Fibroblast of lung (primary cell): ENCODE measurements at regions not wholly inside any gene's neighbourhood (a gene's known extent, or its start where the extent isn't known, plus 50 kb on each side); places are given as distances from the start of the nearest gene placed in this dataset.

Experiments
- DNase-seq, 2 donors: peaks; one replicate each; pipeline versions ENCODE4 v3.0.0 to v3.0.0-alpha.2; 2010; ENCODE audit warnings: low read depth in 2 of 2
- H2AFZ ChIP-seq: 2 replicates; pipeline ENCODE4 v1.5.1; 2012; ENCODE audit warnings: low read length, control low read depth, inconsistent platforms
- H3K27ac ChIP-seq: 2 replicates; pipeline ENCODE4 v1.5.1; 2011; ENCODE audit warnings: low read length, control low read depth; ENCODE audit not compliant: insufficient read depth
- H3K27me3 ChIP-seq: 2 replicates; pipeline ENCODE4 v1.5.1; 2011; ENCODE audit warnings: mild to moderate bottlenecking, low read length; ENCODE audit not compliant: control insufficient read depth, insufficient read depth
- H3K36me3 ChIP-seq: 2 replicates; pipeline ENCODE4 v1.5.1; 2011; ENCODE audit warnings: low read length; ENCODE audit not compliant: control insufficient read depth, insufficient read depth
- H3K4me1 ChIP-seq: 2 replicates; pipeline ENCODE4 v1.5.1; 2011; ENCODE audit warnings: low read length; ENCODE audit not compliant: control insufficient read depth, insufficient read depth; ENCODE audit errors: extremely low read depth
- H3K4me2 ChIP-seq: 2 replicates; pipeline ENCODE4 v1.5.1; 2011; ENCODE audit warnings: low read length, control low read depth; ENCODE audit not compliant: insufficient read depth; ENCODE audit errors: extremely low read depth
- H3K4me3 ChIP-seq, 4 experiments: fragments of 200-600 bp in 1 of 4; sonication (generic) in 1 of 4; replicated peaks in 1 of 4; 2 replicates each; pipeline ENCODE4 v1.5.1; 2011 to 2016; ENCODE audit warnings: low read length in 4 of 4, low read depth in 3 of 4, mild to moderate bottlenecking in 3 of 4, control low read depth in 2 of 4, inconsistent platforms in 1 of 4, mixed read lengths in 1 of 4; ENCODE audit not compliant: insufficient read depth in 1 of 4; ENCODE audit errors: control extremely low read depth in 1 of 4
- H3K79me2 ChIP-seq: 2 replicates; pipeline ENCODE4 v1.5.1; 2012; ENCODE audit warnings: mild to moderate bottlenecking, low read length, inconsistent platforms; ENCODE audit not compliant: control insufficient read depth, insufficient read depth
- H3K9ac ChIP-seq: 2 replicates; pipeline ENCODE4 v1.5.1; 2011; ENCODE audit warnings: mild to moderate bottlenecking, low read length, control low read depth; ENCODE audit not compliant: insufficient read depth
- H3K9me3 ChIP-seq: 2 replicates; pipeline ENCODE4 v1.5.1; 2012; ENCODE audit warnings: low read depth, low read length; ENCODE audit not compliant: control insufficient read depth, insufficient read depth
- H4K20me1 ChIP-seq: 2 replicates; pipeline ENCODE4 v1.5.1; 2011; ENCODE audit warnings: low read length; ENCODE audit not compliant: control insufficient read depth, insufficient read depth; ENCODE audit errors: extremely low read depth
- EZH2 ChIP-seq: IDR thresholded peaks from 2 replicates; pipeline ENCODE4 v1.5.1; 2012; ENCODE audit warnings: low read length, control low read depth, mild to moderate bottlenecking; ENCODE audit errors: missing control alignments
- TF ChIP-seq, protein P1 (sequence below), 2 donors: IDR thresholded peaks in 1 of 2; conservative IDR thresholded peaks in 1 of 2; 1 replicate in 1 of 2; 2 replicates in 1 of 2; pipeline ENCODE4 v1.5.1; 2011 to 2012; ENCODE audit warnings: low read length in 2 of 2, control low read depth in 1 of 2, inconsistent platforms in 1 of 2, low read depth in 1 of 2, mild to moderate bottlenecking in 1 of 2

- no peak overlapping the region for H2AFZ ChIP-seq
- H3K79me2 ChIP-seq = no peaks in the 10 kb centered on the region
- H3K4me3 ChIP-seq = no peak overlapping the region
- H3K9me3 ChIP-seq = no peaks in the 10 kb centered on the region
- TF ChIP-seq, protein P1, sequence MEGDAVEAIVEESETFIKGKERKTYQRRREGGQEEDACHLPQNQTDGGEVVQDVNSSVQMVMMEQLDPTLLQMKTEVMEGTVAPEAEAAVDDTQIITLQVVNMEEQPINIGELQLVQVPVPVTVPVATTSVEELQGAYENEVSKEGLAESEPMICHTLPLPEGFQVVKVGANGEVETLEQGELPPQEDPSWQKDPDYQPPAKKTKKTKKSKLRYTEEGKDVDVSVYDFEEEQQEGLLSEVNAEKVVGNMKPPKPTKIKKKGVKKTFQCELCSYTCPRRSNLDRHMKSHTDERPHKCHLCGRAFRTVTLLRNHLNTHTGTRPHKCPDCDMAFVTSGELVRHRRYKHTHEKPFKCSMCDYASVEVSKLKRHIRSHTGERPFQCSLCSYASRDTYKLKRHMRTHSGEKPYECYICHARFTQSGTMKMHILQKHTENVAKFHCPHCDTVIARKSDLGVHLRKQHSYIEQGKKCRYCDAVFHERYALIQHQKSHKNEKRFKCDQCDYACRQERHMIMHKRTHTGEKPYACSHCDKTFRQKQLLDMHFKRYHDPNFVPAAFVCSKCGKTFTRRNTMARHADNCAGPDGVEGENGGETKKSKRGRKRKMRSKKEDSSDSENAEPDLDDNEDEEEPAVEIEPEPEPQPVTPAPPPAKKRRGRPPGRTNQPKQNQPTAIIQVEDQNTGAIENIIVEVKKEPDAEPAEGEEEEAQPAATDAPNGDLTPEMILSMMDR (conservative IDR thresholded peaks at IDR 0.05 in 1 of 2, IDR thresholded peaks at IDR 0.05 in 1 of 2; ENCODE audit: low read depth in 1 of 2, low read length in 2 of 2) = no peak
- TF ChIP-seq EZH2 = no peak
- H3K27me3 ChIP-seq = no peaks in the 10 kb centered on the region
- H3K27ac ChIP-seq = no peak overlapping the region
- H3K36me3 ChIP-seq = no peaks in the 10 kb centered on the region
- H3K4me2 ChIP-seq = no peak overlapping the region
- H3K9ac ChIP-seq = no peak overlapping the region
- peaks cover 5% of the 10 kb centered on the region for H3K4me1 ChIP-seq
- no peak for DNase-seq
- H4K20me1 ChIP-seq = no peaks in the 10 kb centered on the region
Measured at GRCh38 chr10:6702030-6702429, 122.0 kb upstream of the PRKCQ start.

- DNase-seq = no peak
- H4K20me1 ChIP-seq = no peaks in the 10 kb centered on the region
- no peak overlapping the region for H3K4me2 ChIP-seq
- H3K79me2 ChIP-seq = no peaks in the 10 kb centered on the region
- no peak overlapping the region for H2AFZ ChIP-seq
- H3K36me3 ChIP-seq = no peaks in the 10 kb centered on the region
- no peak overlapping the region for H3K9ac ChIP-seq
- H3K27me3 ChIP-seq = no peaks in the 10 kb centered on the region
- TF ChIP-seq, protein P1 (conservative IDR thresholded peaks at IDR 0.05 in 1 of 2, IDR thresholded peaks at IDR 0.05 in 1 of 2; ENCODE audit: low read depth in 1 of 2, low read length in 2 of 2) = no peak
- H3K4me3 ChIP-seq = no peak overlapping the region
- no peaks in the 10 kb centered on the region for H3K9me3 ChIP-seq
- H3K27ac ChIP-seq = no peak overlapping the region
- peaks cover 5% of the 10 kb centered on the region for H3K4me1 ChIP-seq
Measured at GRCh38 chr10:6701289-6701688, 121.2 kb upstream of the PRKCQ start.

- no peak for DNase-seq
Measured at GRCh38 chr10:6700066-6700465, 120.0 kb upstream of the PRKCQ start.

More at GRCh38 chr10:6700066-6700465, 120.0 kb upstream of the PRKCQ start:
- no peaks in the 10 kb centered on the region for H3K9me3 ChIP-seq
- no peaks in the 10 kb centered on the region for H3K79me2 ChIP-seq
- TF ChIP-seq EZH2 = no peak
- TF ChIP-seq, protein P1 (conservative IDR thresholded peaks at IDR 0.05 in 1 of 2, IDR thresholded peaks at IDR 0.05 in 1 of 2; ENCODE audit: low read depth in 1 of 2, low read length in 2 of 2) = no peak
- no peak overlapping the region for H3K4me3 ChIP-seq
- no peak overlapping the region for H3K27ac ChIP-seq
- H4K20me1 ChIP-seq = no peaks in the 10 kb centered on the region
- no peaks in the 10 kb centered on the region for H3K36me3 ChIP-seq
- no peak overlapping the region for H3K9ac ChIP-seq
- H3K27me3 ChIP-seq = no peaks in the 10 kb centered on the region
- H3K4me2 ChIP-seq = no peak overlapping the region
- H2AFZ ChIP-seq = no peak overlapping the region
- H3K4me1 ChIP-seq = peaks cover 5% of the 10 kb centered on the region
